Gastrocnemius medialis (tissue), 4 donors: ENCODE measurements at regions not wholly inside any gene's neighbourhood (a gene's known extent, or its start where the extent isn't known, plus 50 kb on each side); places are given as distances from the start of the nearest gene placed in this dataset.

Source experiments
- POLR2A ChIP-seq, 2 donors: fragments of 450-650 bp; IDR thresholded peaks; one replicate each; pipeline ENCODE4 v1.6.1; 2017; ENCODE audit warnings: antibody characterized with exemption in 2 of 2, mild to moderate bottlenecking in 2 of 2, moderate library complexity in 2 of 2
- TF ChIP-seq, protein P1 (sequence below), 5 experiments: fragments of 450-650 bp in 3 of 5; fragments of 200-600 bp in 2 of 5; sonication (generic) in 2 of 5; IDR thresholded peaks in 4 of 5; conservative IDR thresholded peaks in 1 of 5; 1 replicate in 4 of 5; 2 replicates in 1 of 5; pipeline ENCODE4 v1.5.1; 2016 to 2019; ENCODE audit warnings: antibody characterized with exemption in 5 of 5, mild to moderate bottlenecking in 3 of 5, moderate library complexity in 3 of 5

DNA sequence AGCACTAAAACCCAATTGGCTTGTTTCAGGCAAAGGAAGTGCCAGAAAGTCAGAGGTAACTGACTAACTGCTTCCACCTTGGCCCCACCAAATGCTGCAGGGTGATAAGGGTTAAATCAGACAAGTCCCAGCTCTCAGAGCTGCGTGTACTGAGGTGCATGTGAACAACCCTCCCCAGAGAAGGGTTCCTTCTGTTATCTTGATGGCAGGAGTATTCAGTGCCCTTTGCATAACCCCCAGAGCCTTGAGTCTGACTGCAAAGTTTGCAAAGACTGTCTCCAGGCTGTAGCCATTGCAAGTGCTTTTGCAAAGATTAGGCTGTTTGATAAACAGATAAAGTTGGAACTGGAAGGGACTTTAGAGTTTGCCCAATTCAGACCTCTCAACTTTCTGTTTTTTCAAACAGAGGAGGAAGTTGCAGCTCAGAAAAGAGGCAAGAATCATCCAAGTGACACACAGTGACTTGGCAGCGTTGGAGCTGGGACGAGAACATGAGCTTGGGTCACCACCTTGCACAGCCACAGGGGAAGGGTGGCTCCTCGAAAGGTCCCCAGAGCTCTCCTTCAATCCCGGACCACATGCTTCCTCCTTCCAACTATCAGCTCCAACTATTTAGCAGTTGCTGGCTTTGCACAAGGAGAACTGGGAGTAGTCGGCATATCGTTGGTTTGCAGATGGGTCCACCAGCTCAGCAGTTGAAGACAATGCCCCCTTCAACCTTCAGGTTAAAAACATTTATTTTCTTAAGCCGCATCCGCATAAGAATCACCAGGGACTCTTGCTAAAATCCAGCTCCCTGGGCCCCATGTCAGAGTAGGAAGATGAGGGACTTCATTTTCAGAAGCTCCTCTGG lies 224.8 kb upstream of the HES1 start:
- TF ChIP-seq, protein P1, sequence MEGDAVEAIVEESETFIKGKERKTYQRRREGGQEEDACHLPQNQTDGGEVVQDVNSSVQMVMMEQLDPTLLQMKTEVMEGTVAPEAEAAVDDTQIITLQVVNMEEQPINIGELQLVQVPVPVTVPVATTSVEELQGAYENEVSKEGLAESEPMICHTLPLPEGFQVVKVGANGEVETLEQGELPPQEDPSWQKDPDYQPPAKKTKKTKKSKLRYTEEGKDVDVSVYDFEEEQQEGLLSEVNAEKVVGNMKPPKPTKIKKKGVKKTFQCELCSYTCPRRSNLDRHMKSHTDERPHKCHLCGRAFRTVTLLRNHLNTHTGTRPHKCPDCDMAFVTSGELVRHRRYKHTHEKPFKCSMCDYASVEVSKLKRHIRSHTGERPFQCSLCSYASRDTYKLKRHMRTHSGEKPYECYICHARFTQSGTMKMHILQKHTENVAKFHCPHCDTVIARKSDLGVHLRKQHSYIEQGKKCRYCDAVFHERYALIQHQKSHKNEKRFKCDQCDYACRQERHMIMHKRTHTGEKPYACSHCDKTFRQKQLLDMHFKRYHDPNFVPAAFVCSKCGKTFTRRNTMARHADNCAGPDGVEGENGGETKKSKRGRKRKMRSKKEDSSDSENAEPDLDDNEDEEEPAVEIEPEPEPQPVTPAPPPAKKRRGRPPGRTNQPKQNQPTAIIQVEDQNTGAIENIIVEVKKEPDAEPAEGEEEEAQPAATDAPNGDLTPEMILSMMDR (IDR thresholded peaks at IDR 0.05 in 4 of 5, conservative IDR thresholded peaks at IDR 0.05 in 1 of 5) = no peak
- TF ChIP-seq POLR2A (IDR thresholded peaks at IDR 0.05) = no peak
